ENCODE measurements at regions not wholly inside any gene's neighbourhood (a gene's known extent, or its start where the extent isn't known, plus 50 kb on each side); places are given as distances from the start of the nearest gene placed in this dataset.

GRCh38 chr7:106372126-106372525 is 87.3 kb upstream of the NAMPT start:
- TF ChIP-seq POLR2A (IDR thresholded peaks at IDR 0.05; ENCODE audit: low read length): no peak
- no peak for TF ChIP-seq GATA1 (IDR thresholded peaks at IDR 0.05; ENCODE audit: low read depth, low read length)

Measured in erythroblast (primary cell).